ENCODE measurements at regions not wholly inside any gene's neighbourhood (a gene's known extent, or its start where the extent isn't known, plus 50 kb on each side); places are given as distances from the start of the nearest gene placed in this dataset.

- DNase-seq (ENCODE audit: low read depth): no peak
These were observed 161.7 kb downstream of the OPA1 start for GRCh38 chr3:193754719-193755118.

- no peak for DNase-seq (ENCODE audit: low read depth)
These were observed 163.5 kb downstream of the OPA1 start for GRCh38 chr3:193756536-193756935.

- no peak for DNase-seq (ENCODE audit: low read depth)
These were observed 164.4 kb downstream of the OPA1 start for GRCh38 chr3:193757457-193757856.

GRCh38 chr3:193761969-193762368 is 169.0 kb downstream of the OPA1 start:
- DNase-seq (ENCODE audit: low read depth): no peak

GRCh38 chr3:193762657-193763056 is 169.6 kb downstream of the OPA1 start:
- no peak for DNase-seq (ENCODE audit: low read depth)

- DNase-seq (ENCODE audit: low read depth): no peak
These were observed 172.0 kb downstream of the OPA1 start for GRCh38 chr3:193764959-193765358.

- DNase-seq (ENCODE audit: low read depth): no peak
These were observed 174.5 kb downstream of the OPA1 start for GRCh38 chr3:193767353-193768069.

- DNase-seq (ENCODE audit: low read depth): no peak
These were observed 175.0 kb downstream of the OPA1 start for GRCh38 chr3:193768070-193768394.

GRCh38 chr3:193769437-193769836 is 176.4 kb downstream of the OPA1 start:
- no peak for DNase-seq (ENCODE audit: low read depth)

- no peak for DNase-seq (ENCODE audit: low read depth)
These were observed 178.1 kb downstream of the OPA1 start for GRCh38 chr3:193771011-193771652.

- DNase-seq (ENCODE audit: low read depth): no peak
These were observed 178.8 kb downstream of the OPA1 start for GRCh38 chr3:193771653-193772421.

- no peak for DNase-seq (ENCODE audit: low read depth)
These were observed 179.4 kb downstream of the OPA1 start for GRCh38 chr3:193772422-193772763.

GRCh38 chr3:193773266-193774220 is 180.5 kb downstream of the OPA1 start:
- no peak for DNase-seq (ENCODE audit: low read depth)

GRCh38 chr3:193774272-193774915 is 181.4 kb downstream of the OPA1 start:
- DNase-seq (ENCODE audit: low read depth): no peak

GRCh38 chr3:193774916-193775285 is 181.9 kb downstream of the OPA1 start:
- DNase-seq (ENCODE audit: low read depth): no peak

- no peak for DNase-seq (ENCODE audit: low read depth)
These were observed 182.5 kb downstream of the OPA1 start for GRCh38 chr3:193775421-193776077.

GRCh38 chr3:193776626-193777358 is 183.8 kb downstream of the OPA1 start:
- no peak for DNase-seq (ENCODE audit: low read depth)

GRCh38 chr3:193777524-193777923 is 184.5 kb downstream of the OPA1 start:
- DNase-seq (ENCODE audit: low read depth): no peak

GRCh38 chr3:193778676-193779075 is 185.7 kb downstream of the OPA1 start:
- no peak for DNase-seq (ENCODE audit: low read depth)

GRCh38 chr3:193779933-193780332 is 186.9 kb downstream of the OPA1 start:
- no peak for DNase-seq (ENCODE audit: low read depth)

GRCh38 chr3:193780397-193780796 is 187.4 kb downstream of the OPA1 start:
- no peak for DNase-seq (ENCODE audit: low read depth)

Measured in activated T-helper 1 cell treated with Interleukin-2 at 50 U/mL for 16 hours (primary cell).